H9 (cell line): ENCODE measurements at regions not wholly inside any gene's neighbourhood (a gene's known extent, or its start where the extent isn't known, plus 50 kb on each side); places are given as distances from the start of the nearest gene placed in this dataset.

Experiments
- DNase-seq: peaks from one replicate; pipeline ENCODE4 v3.0.0-alpha.2; 2017
- H2AFZ ChIP-seq: one replicate; pipeline ENCODE4 v1.6.1; 2013; ENCODE audit warnings: mild to moderate bottlenecking, low read length, control low read depth, moderate library complexity
- H2AK5ac ChIP-seq: 2 replicates; pipeline ENCODE4 v1.6.1; 2013; ENCODE audit warnings: low read length, control low read depth, mixed read lengths; ENCODE audit not compliant: insufficient read length
- H2BK120ac ChIP-seq: one replicate; pipeline ENCODE4 v1.6.1; 2013; ENCODE audit warnings: low read depth, mild to moderate bottlenecking, low read length, control low read depth, inconsistent platforms; ENCODE audit not compliant: poor library complexity, severe bottlenecking
- H2BK12ac ChIP-seq: 2 replicates; pipeline ENCODE4 v1.6.1; 2013; ENCODE audit warnings: low read length, control low read depth, mixed read lengths, low read depth; ENCODE audit not compliant: insufficient read length
- H2BK15ac ChIP-seq: 2 replicates; pipeline ENCODE4 v1.6.1; 2013; ENCODE audit warnings: low read depth, low read length, control low read depth
- H2BK20ac ChIP-seq: one replicate; pipeline ENCODE4 v1.6.1; 2013; ENCODE audit warnings: low read depth, mild to moderate bottlenecking, low read length, control low read depth, inconsistent platforms; ENCODE audit not compliant: poor library complexity, severe bottlenecking
- H2BK5ac ChIP-seq: 2 replicates; pipeline ENCODE4 v1.6.1; 2013; ENCODE audit warnings: low read length, control low read depth, mixed read lengths; ENCODE audit not compliant: insufficient read length
- H3K14ac ChIP-seq: 2 replicates; pipeline ENCODE4 v1.6.1; 2013; ENCODE audit warnings: low read length, control low read depth; ENCODE audit not compliant: insufficient read depth
- H3K18ac ChIP-seq: 2 replicates; pipeline ENCODE4 v1.6.1; 2013; ENCODE audit warnings: low read depth, mild to moderate bottlenecking, mixed read lengths, low read length, control low read depth; ENCODE audit not compliant: insufficient read length
- H3K23ac ChIP-seq: 2 replicates; pipeline ENCODE4 v1.6.1; 2013; ENCODE audit warnings: low read length, control low read depth, mixed read lengths, low read depth; ENCODE audit not compliant: insufficient read length
- H3K23me2 ChIP-seq: 2 replicates; pipeline ENCODE4 v1.6.1; 2013; ENCODE audit warnings: low read depth, mild to moderate bottlenecking, mixed read lengths, low read length, control low read depth; ENCODE audit not compliant: insufficient read length, poor library complexity, severe bottlenecking
- H3K27ac ChIP-seq: 2 replicates; pipeline ENCODE4 v1.5.1; 2013; ENCODE audit warnings: low read length, control low read depth, mixed read lengths, low read depth; ENCODE audit not compliant: insufficient read length
- H3K27me3 ChIP-seq: 2 replicates; pipeline ENCODE4 v1.6.1; 2013; ENCODE audit warnings: low read length, control low read depth, inconsistent platforms; ENCODE audit not compliant: insufficient read depth
- H3K4ac ChIP-seq: 2 replicates; pipeline ENCODE4 v1.6.1; 2013; ENCODE audit warnings: low read depth, mild to moderate bottlenecking, control low read depth, inconsistent platforms, low read length, moderate library complexity
- H3K4me1 ChIP-seq: 2 replicates; pipeline ENCODE4 v1.6.1; 2013; ENCODE audit warnings: low read length, control low read depth, inconsistent platforms; ENCODE audit not compliant: insufficient read depth
- H3K4me2 ChIP-seq: 2 replicates; pipeline ENCODE4 v1.6.1; 2013; ENCODE audit warnings: low read length, control low read depth, mixed read lengths; ENCODE audit not compliant: insufficient read length, insufficient read depth
- H3K56ac ChIP-seq: 2 replicates; pipeline ENCODE4 v1.6.1; 2013; ENCODE audit warnings: low read depth, mild to moderate bottlenecking, mixed read lengths, low read length, control low read depth; ENCODE audit not compliant: insufficient read length
- H3K79me1 ChIP-seq: 2 replicates; pipeline ENCODE4 v1.6.1; 2013; ENCODE audit warnings: low read depth, mild to moderate bottlenecking, moderate library complexity, low read length, control low read depth, inconsistent platforms; ENCODE audit not compliant: insufficient read depth, poor library complexity, severe bottlenecking
- H3K79me2 ChIP-seq: 2 replicates; pipeline ENCODE4 v1.6.1; 2013; ENCODE audit warnings: low read length, control low read depth, inconsistent platforms; ENCODE audit not compliant: insufficient read depth
- H3K9ac ChIP-seq: 2 replicates; pipeline ENCODE4 v1.6.1; 2013; ENCODE audit warnings: low read length, control low read depth, mixed read lengths; ENCODE audit not compliant: insufficient read length; ENCODE audit errors: extremely low read depth
- H3K9me3 ChIP-seq: one replicate; pipeline ENCODE4 v1.6.1; 2013; ENCODE audit warnings: low read depth, low read length, inconsistent platforms; ENCODE audit not compliant: control insufficient read depth
- H3T11ph ChIP-seq: one replicate; pipeline ENCODE4 v1.6.1; 2013; ENCODE audit warnings: mild to moderate bottlenecking, low read length, control low read depth, inconsistent platforms
- H4K20me1 ChIP-seq: one replicate; pipeline ENCODE4 v1.6.1; 2013; ENCODE audit not compliant: control insufficient read depth, insufficient read length, insufficient read depth
- H4K5ac ChIP-seq: 2 replicates; pipeline ENCODE4 v1.6.1; 2013; ENCODE audit warnings: low read depth, mild to moderate bottlenecking, mixed read lengths, low read length, control low read depth; ENCODE audit not compliant: insufficient read length
- H4K8ac ChIP-seq: replicated peaks from 2 replicates; pipeline ENCODE4 v1.6.1; 2013; ENCODE audit warnings: low read length, control low read depth, mixed read lengths, low read depth; ENCODE audit not compliant: insufficient read length
- H4K91ac ChIP-seq: 2 replicates; pipeline ENCODE4 v1.6.1; 2013; ENCODE audit warnings: low read depth, mild to moderate bottlenecking, moderate library complexity, mixed read lengths, low read length, control low read depth; ENCODE audit not compliant: insufficient read length
- H3K27ac Mint-ChIP-seq, 3 experiments: 2 replicates in 2 of 3; 3 replicates in 1 of 3; pipeline ENCODE4 v1.8.0; 2020 to 2021; ENCODE audit warnings: mixed read lengths in 3 of 3, mild to moderate bottlenecking in 1 of 3, moderate library complexity in 1 of 3
- H3K27me3 Mint-ChIP-seq: 2 replicates; pipeline ENCODE4 v1.8.0; 2021; ENCODE audit warnings: low read depth, mild to moderate bottlenecking, moderate library complexity, mixed read lengths
- H3K36me3 Mint-ChIP-seq, 3 experiments: 2 replicates in 2 of 3; 3 replicates in 1 of 3; pipeline ENCODE4 v1.8.0; 2020 to 2021; ENCODE audit warnings: low read depth in 3 of 3, mixed read lengths in 3 of 3; ENCODE audit not compliant: insufficient read depth in 1 of 3
- H3K4me1 Mint-ChIP-seq, 2 experiments: 2 replicates each; pipeline ENCODE4 v1.8.0; 2020; ENCODE audit warnings: mixed read lengths in 2 of 2
- H3K4me3 Mint-ChIP-seq, 2 experiments: 2 replicates in 1 of 2; 3 replicates in 1 of 2; pipeline ENCODE4 v1.8.0; 2020 to 2021; ENCODE audit warnings: mild to moderate bottlenecking in 2 of 2, mixed read lengths in 2 of 2, moderate library complexity in 1 of 2
- H3K9me3 Mint-ChIP-seq, 2 experiments: 2 replicates in 1 of 2; 3 replicates in 1 of 2; pipeline ENCODE4 v1.8.0; 2020; ENCODE audit warnings: mild to moderate bottlenecking in 2 of 2, mixed read lengths in 2 of 2, moderate library complexity in 1 of 2
- CTCF ChIP-seq: fragments of 200-600 bp; sonication (generic); conservative IDR thresholded peaks from 3 replicates; pipeline ENCODE4 v1.8.0; 2021; ENCODE audit warnings: antibody characterized with exemption, mild to moderate bottlenecking
- WGBS: extraction: QIAGEN DNeasy Blood & Tissue Kit; methylation state at CpG from one replicate; pipeline ENCODE4 v1.1.7; 2013; ENCODE audit warnings: missing lambda C conversion rate, low lambda C conversion rate, mixed read lengths; ENCODE audit not compliant: insufficient read length; ENCODE audit errors: extremely low coverage; 5-methylcytosine and 5-hydroxymethylcytosine counted together

GRCh38 chr10:128625926-128626325, 499.7 kb upstream of the MKI67 start:
- no peak for TF ChIP-seq CTCF
- DNase-seq, result no peak
- H3K4me2 ChIP-seq, result no peak overlapping the region

More at GRCh38 chr10:128625926-128626325, 499.7 kb upstream of the MKI67 start:
- Histone ChIP-seq H3K79me2 (no peaks in the 10 kb centered on the region), H2BK120ac (no peak overlapping the region), H2BK15ac (no peak overlapping the region), H3T11ph (no peak overlapping the region), H3K9ac (no peak overlapping the region), H3K9me3 (no peaks in the 10 kb centered on the region), H3K4ac (no peak overlapping the region; the same call in 1 of the 2 replicates), H3K56ac (no peak overlapping the region), H4K5ac (no peak overlapping the region), H2BK12ac (no peak overlapping the region), H2BK20ac (no peak overlapping the region), H3K23ac (no peak overlapping the region), H2AK5ac (no peak overlapping the region), H2BK5ac (no peak overlapping the region), H3K27me3 (no peaks in the 10 kb centered on the region), H2AFZ (no peak overlapping the region), H3K14ac (peak overlapping the region; percentile 13; the same call in 1 of the 2 replicates), H4K20me1 (no peaks in the 10 kb centered on the region), H3K79me1 (no peaks in the 10 kb centered on the region), H3K18ac (peak overlapping the region; percentile 77), H3K4me1 (peaks cover 9% of the 10 kb centered on the region; the same call in 1 of the 2 replicates), H4K91ac (no peak overlapping the region), H3K27ac (no peak overlapping the region), H3K23me2 (no peaks in the 10 kb centered on the region), H4K8ac (no peak overlapping the region)
- no peak overlapping the region; a peak in 1 of 5 replicates for H3K4me3 Mint-ChIP-seq
- peaks cover 0 to 3% of the 10 kb centered on the region in 2 experiments; a peak in 3 of 5 replicates for H3K9me3 Mint-ChIP-seq
- H3K27me3 Mint-ChIP-seq, result peaks cover 2% of the 10 kb centered on the region
- WGBS, result no CpG with 5 or more reads among the region's 7 CpGs
- peaks cover 58 to 68% of the 10 kb centered on the region in 2 experiments for H3K4me1 Mint-ChIP-seq
- peaks cover 2 to 4% (median 3%) of the 10 kb centered on the region in 3 experiments; a peak in 2 of 7 replicates for H3K36me3 Mint-ChIP-seq
- H3K27ac Mint-ChIP-seq, result peak overlapping the region in 2 of 3 experiments; percentile 95 to 98; a peak in 4 of 7 replicates
